Chondrocyte (in vitro differentiated cells): ENCODE measurements at regions not wholly inside any gene's neighbourhood (a gene's known extent, or its start where the extent isn't known, plus 50 kb on each side); places are given as distances from the start of the nearest gene placed in this dataset.

ENCODE experiments used
- DNase-seq: peaks from one replicate; pipeline ENCODE4 v3.0.0; 2021; ENCODE audit warnings: mixed read lengths, low spot score
- H3K27ac Mint-ChIP-seq: one replicate; pipeline ENCODE4 v1.8.0; 2021; ENCODE audit warnings: mild to moderate bottlenecking, moderate library complexity, mixed read lengths; ENCODE audit not compliant: unreplicated experiment
- H3K27me3 Mint-ChIP-seq: 2 replicates; pipeline ENCODE4 v1.8.0; 2021; ENCODE audit warnings: low read depth, mixed read lengths
- H3K36me3 Mint-ChIP-seq: 2 replicates; pipeline ENCODE4 v1.8.0; 2021; ENCODE audit warnings: low read depth, mixed read lengths
- H3K4me1 Mint-ChIP-seq: 2 replicates; pipeline ENCODE4 v1.8.0; 2021; ENCODE audit warnings: low read depth, mild to moderate bottlenecking, mixed read lengths
- H3K4me3 Mint-ChIP-seq: one replicate; pipeline ENCODE4 v1.8.0; 2021; ENCODE audit warnings: mild to moderate bottlenecking, moderate library complexity, mixed read lengths; ENCODE audit not compliant: unreplicated experiment
- H3K9me3 Mint-ChIP-seq: 2 replicates; pipeline ENCODE4 v1.8.0; 2021; ENCODE audit warnings: low read depth, mixed read lengths
- TF ChIP-seq, protein P1 (sequence below): fragments of 200-600 bp; sonication (generic); IDR thresholded peaks from 2 replicates; pipeline ENCODE4 v1.5.0; 2021; ENCODE audit warnings: antibody characterized with exemption, mild to moderate bottlenecking, moderate library complexity

DNA sequence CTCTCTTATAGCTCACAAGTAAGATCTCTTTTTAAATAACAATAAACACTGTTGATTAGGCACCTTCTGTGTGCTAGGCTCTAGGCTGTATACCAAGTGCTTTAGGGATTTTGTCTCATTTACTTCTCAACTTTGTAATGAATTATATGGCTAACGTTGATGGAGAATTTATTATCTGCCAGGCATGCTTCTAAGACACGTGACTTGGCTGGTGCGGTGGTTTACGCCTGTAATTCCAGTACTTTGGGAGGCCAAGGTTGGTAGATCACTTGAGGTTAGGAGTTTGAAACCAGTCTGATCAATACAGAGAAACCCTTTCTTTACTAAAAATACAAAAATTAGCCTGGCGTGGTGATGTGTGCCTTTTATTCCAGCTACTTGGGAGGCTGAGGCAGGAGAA, 1202.8 kb upstream of the TMEM132C start:
- no peaks in the 10 kb centered on the region for H3K36me3 Mint-ChIP-seq
- no peak for DNase-seq
- H3K4me3 Mint-ChIP-seq = no peak overlapping the region
- TF ChIP-seq, protein P1, sequence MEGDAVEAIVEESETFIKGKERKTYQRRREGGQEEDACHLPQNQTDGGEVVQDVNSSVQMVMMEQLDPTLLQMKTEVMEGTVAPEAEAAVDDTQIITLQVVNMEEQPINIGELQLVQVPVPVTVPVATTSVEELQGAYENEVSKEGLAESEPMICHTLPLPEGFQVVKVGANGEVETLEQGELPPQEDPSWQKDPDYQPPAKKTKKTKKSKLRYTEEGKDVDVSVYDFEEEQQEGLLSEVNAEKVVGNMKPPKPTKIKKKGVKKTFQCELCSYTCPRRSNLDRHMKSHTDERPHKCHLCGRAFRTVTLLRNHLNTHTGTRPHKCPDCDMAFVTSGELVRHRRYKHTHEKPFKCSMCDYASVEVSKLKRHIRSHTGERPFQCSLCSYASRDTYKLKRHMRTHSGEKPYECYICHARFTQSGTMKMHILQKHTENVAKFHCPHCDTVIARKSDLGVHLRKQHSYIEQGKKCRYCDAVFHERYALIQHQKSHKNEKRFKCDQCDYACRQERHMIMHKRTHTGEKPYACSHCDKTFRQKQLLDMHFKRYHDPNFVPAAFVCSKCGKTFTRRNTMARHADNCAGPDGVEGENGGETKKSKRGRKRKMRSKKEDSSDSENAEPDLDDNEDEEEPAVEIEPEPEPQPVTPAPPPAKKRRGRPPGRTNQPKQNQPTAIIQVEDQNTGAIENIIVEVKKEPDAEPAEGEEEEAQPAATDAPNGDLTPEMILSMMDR = no peak
- no peak overlapping the region for H3K27ac Mint-ChIP-seq
- no peaks in the 10 kb centered on the region for H3K4me1 Mint-ChIP-seq
- H3K27me3 Mint-ChIP-seq = peaks cover 6% of the 10 kb centered on the region
- no peaks in the 10 kb centered on the region for H3K9me3 Mint-ChIP-seq

DNA sequence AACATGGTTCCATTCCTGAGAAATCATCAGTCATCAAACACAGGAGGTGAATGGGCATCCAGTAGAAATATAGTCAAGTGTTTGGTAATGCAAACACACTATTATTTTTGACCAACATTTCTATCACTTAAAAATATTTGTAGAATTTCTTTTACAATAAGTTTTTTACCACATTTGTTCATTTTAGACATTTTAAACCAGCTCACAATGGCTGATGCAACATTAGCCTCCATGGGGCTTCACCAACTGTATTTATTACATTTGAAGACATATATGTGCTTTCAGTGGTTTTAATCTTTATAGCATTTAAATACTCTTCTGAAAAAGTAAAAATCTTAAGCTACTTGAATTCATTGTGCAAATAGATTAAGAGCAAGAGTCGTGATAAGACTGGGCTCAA, 1201.4 kb upstream of the TMEM132C start:
- TF ChIP-seq, protein P1 = no peak
- DNase-seq = no peak

DNA sequence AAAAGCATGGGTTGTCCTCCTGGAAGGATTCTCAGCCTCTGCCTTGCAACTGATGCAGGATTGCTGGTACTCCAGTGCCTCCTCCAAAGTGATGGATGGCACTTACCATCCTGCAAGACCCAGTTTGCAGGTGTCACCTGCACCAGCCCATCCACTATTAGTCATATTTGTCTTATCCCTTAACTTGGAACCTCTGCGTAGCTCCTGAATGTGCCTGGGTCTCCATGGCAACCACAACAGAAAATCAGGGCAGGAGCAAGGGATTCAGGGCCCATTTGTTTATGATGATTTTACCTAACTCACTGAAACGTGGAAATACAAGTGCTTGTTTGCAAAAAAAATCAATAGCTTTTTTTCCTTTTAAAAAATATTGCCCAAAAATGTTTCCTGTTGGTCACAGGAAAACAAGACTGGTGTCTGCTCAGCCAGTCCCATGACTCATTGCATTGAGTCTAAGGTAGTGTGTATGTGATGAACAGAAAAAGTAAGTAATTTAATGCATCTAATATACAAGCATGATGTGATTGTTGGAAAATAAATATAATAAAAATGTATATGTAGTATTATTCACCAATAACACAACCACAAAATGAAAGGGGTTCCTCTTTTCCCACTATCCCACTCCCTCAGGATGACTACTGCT, 1196.3 kb upstream of the TMEM132C start:
- TF ChIP-seq, protein P1 = no peak
- Mint-ChIP-seq H3K36me3 (no peaks in the 10 kb centered on the region), H3K9me3 (no peaks in the 10 kb centered on the region), H3K4me1 (no peaks in the 10 kb centered on the region), H3K4me3 (no peak overlapping the region), H3K27me3 (peaks cover 27% of the 10 kb centered on the region), H3K27ac (no peak overlapping the region)
- no peak for DNase-seq

More for the DNA sequence above, 1201.4 kb upstream of the TMEM132C start:
- Mint-ChIP-seq H3K4me3 (no peak overlapping the region), H3K27me3 (peaks cover 6% of the 10 kb centered on the region), H3K4me1 (no peaks in the 10 kb centered on the region), H3K9me3 (no peaks in the 10 kb centered on the region), H3K27ac (no peak overlapping the region), H3K36me3 (no peaks in the 10 kb centered on the region)

DNA sequence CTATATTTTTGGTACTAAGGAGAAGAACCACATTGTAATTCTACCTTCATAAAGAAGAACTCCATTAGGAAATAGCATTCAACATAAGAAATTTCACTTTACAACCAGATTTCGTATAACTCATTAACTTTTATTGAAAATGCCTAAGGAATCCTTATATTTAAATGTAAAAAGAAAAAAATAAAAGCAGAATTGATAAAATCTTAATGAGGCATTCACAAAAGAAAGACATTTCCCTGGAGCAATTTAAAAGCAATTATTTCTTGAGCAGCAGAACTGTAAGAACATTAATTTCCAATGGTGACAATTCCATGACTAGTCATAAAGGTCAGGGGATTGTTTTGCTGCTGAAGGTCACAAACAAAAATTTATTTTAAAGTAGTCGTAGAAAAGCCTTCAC, 1192.8 kb upstream of the TMEM132C start:
- Mint-ChIP-seq H3K9me3 (no peaks in the 10 kb centered on the region), H3K27me3 (peaks cover 43% of the 10 kb centered on the region), H3K36me3 (no peaks in the 10 kb centered on the region), H3K4me3 (no peak overlapping the region), H3K27ac (no peak overlapping the region), H3K4me1 (no peaks in the 10 kb centered on the region)
- no peak for DNase-seq
- TF ChIP-seq, protein P1 = no peak

DNA sequence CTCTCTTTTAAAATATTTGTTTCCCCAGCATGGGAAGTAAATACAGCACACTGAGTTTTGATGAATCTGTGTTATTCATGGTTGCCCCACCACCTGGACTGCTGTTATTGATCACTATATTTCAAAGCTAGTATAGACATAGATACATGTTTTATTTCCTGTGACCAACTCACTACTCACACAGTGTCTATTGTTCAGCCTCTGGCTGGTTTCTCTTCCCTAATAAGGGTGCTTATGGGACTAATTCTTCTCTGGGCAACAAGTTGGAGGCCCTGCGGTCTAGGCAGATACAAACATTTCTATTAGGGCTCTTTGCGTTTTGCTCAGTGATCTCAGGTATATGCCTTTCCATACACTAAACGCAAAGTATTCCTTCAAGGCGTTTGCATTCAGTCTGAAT, 1191.0 kb upstream of the TMEM132C start:
- DNase-seq = no peak
- Mint-ChIP-seq H3K4me1 (no peaks in the 10 kb centered on the region), H3K9me3 (no peaks in the 10 kb centered on the region), H3K27me3 (peaks cover 43% of the 10 kb centered on the region), H3K36me3 (no peaks in the 10 kb centered on the region), H3K27ac (no peak overlapping the region), H3K4me3 (no peak overlapping the region)
- TF ChIP-seq, protein P1 = no peak
